ENCODE measurements at regions not wholly inside any gene's neighbourhood (a gene's known extent, or its start where the extent isn't known, plus 50 kb on each side); places are given as distances from the start of the nearest gene placed in this dataset.

DNA sequence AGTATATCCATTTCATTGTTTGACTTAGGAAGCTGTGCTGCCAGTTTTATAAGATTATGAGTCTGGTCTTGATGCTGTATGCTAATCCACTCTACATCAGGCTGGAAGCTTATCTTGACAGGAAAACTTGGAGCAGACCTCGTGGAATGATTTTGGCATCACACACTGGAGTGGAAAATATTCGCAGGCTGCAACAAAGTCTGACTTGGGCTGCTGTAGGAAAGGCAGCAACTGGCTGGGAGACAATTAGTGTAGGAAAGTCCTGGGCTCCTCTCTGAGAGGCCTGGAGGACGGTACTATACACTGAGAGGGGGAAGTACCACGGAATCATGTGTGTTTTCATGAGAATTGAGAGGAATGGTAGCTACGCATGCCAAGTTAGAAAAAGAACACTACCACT is 383.7 kb downstream of the ETNK1 start:
- no peak for TF ChIP-seq ZFX (IDR thresholded peaks at IDR 0.05; ENCODE audit: borderline replicate concordance)
- TF ChIP-seq, protein P1, sequence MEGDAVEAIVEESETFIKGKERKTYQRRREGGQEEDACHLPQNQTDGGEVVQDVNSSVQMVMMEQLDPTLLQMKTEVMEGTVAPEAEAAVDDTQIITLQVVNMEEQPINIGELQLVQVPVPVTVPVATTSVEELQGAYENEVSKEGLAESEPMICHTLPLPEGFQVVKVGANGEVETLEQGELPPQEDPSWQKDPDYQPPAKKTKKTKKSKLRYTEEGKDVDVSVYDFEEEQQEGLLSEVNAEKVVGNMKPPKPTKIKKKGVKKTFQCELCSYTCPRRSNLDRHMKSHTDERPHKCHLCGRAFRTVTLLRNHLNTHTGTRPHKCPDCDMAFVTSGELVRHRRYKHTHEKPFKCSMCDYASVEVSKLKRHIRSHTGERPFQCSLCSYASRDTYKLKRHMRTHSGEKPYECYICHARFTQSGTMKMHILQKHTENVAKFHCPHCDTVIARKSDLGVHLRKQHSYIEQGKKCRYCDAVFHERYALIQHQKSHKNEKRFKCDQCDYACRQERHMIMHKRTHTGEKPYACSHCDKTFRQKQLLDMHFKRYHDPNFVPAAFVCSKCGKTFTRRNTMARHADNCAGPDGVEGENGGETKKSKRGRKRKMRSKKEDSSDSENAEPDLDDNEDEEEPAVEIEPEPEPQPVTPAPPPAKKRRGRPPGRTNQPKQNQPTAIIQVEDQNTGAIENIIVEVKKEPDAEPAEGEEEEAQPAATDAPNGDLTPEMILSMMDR (IDR thresholded peaks at IDR 0.05), result no peak

DNA sequence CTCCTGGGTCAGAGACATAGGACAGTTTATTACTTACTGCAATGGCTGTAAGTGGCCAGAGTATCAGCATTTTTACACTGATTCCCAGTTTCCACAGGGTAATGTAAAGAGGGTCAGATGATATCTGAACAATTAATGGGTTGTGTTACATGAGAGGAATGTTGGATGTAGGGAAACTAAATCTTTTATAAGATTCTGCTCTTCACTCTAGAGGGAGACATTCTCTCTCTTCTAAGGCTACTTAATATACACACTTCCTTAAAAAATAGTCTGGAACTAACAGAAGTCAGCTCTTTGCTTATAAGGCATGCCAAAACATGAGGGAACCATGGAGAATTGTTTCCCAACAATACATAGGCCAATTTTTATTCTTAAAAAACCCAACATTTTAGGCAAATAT is 389.8 kb downstream of the ETNK1 start:
- H3K27ac ChIP-seq, result no peak overlapping the region
- TF ChIP-seq, protein P1 (IDR thresholded peaks at IDR 0.05), result peak; percentile 24
- no peak for TF ChIP-seq ZFX (IDR thresholded peaks at IDR 0.05; ENCODE audit: borderline replicate concordance)

More for the DNA sequence above, 383.7 kb downstream of the ETNK1 start:
- no peak overlapping the region for H3K27ac ChIP-seq

DNA sequence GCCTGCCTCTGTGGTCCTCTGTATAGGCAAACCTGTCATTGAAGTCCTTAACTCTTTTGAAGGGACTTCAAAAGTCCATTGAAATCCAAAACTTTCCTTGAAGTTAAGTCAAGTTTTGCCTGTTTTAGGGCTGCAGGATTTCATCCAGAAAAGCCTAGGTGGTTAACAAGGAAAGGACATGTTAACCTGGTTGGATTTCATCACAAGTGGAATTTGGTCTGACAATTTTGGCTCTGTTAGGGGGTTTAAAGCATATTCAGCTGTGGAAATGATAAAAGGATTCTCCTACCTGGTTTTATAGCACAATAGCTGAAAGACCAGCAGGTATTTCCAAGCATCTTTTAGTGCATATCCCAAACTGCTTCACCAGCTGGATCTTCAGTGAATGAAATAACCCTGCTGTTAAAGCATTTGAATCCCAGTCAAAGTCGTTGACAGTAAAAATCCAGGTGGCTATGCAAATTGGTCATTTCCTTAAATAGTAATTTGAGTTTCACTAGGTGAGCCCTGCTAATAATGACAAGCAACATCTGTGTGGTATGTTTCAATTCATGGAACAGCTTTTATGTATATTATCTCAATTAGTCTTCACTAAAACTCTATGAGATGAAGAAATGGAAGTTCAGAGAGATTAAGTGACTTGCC is 400.5 kb downstream of the ETNK1 start:
- no peak overlapping the region for H3K27ac ChIP-seq
- no peak for TF ChIP-seq ZFX (IDR thresholded peaks at IDR 0.05; ENCODE audit: borderline replicate concordance)
- TF ChIP-seq, protein P1 (IDR thresholded peaks at IDR 0.05), result no peak

GRCh38 chr12:23028158-23028802 is 403.3 kb downstream of the ETNK1 start:
- no peak overlapping the region for H3K27ac ChIP-seq
- no peak for TF ChIP-seq ZFX (IDR thresholded peaks at IDR 0.05; ENCODE audit: borderline replicate concordance)
- TF ChIP-seq, protein P1 (IDR thresholded peaks at IDR 0.05), result no peak

GRCh38 chr12:23029185-23029584 is 404.2 kb downstream of the ETNK1 start:
- no peak for TF ChIP-seq ZFX (IDR thresholded peaks at IDR 0.05; ENCODE audit: borderline replicate concordance)
- TF ChIP-seq, protein P1 (IDR thresholded peaks at IDR 0.05), result no peak
- H3K27ac ChIP-seq, result no peak overlapping the region

- no peak overlapping the region for H3K27ac ChIP-seq
- TF ChIP-seq ZFX (IDR thresholded peaks at IDR 0.05; ENCODE audit: borderline replicate concordance), result no peak
- TF ChIP-seq, protein P1 (IDR thresholded peaks at IDR 0.05), result no peak
Measured at GRCh38 chr12:23039834-23040233, 414.9 kb downstream of the ETNK1 start.

DNA sequence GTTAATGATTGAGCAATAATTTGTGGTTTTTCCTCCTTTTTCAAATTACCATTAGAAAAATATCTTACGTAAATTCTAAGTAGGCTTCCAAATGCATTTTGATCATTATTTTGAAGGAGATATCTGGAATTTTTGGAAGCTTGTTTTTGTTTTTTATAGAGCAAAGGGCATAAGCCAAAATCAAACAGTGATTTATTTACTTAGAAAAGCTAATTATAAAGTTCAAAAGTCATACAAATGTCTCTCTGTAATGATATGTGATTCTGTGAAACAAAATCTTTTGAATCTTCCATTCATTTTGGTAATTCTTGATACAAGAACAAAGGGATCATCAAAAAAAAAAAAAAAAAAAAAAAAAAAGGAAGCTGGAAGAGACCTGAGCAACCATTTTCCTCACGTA is 416.8 kb downstream of the ETNK1 start:
- no peak overlapping the region for H3K27ac ChIP-seq
- TF ChIP-seq, protein P1 (IDR thresholded peaks at IDR 0.05), result no peak
- TF ChIP-seq ZFX (IDR thresholded peaks at IDR 0.05; ENCODE audit: borderline replicate concordance), result no peak

All from 22Rv1 (cell line).